ENCODE measurements at regions not wholly inside any gene's neighbourhood (a gene's known extent, or its start where the extent isn't known, plus 50 kb on each side); places are given as distances from the start of the nearest gene placed in this dataset.

- FAIRE-seq (no peak), DNase-seq (ENCODE audit: insufficient read length, low spot score) (no peak)
- TF ChIP-seq SPI1 (IDR thresholded peaks at IDR 0.05; ENCODE audit: low read depth, low read length) (no peak), PAX5 (IDR thresholded peaks at IDR 0.05; ENCODE audit: insufficient read depth, low read length, severe bottlenecking) (no peak), POLR2AphosphoS5 (IDR thresholded peaks at IDR 0.05; ENCODE audit: low read depth, low read length) (no peak), POU2F2 (IDR thresholded peaks at IDR 0.05; ENCODE audit: low read depth, low read length) (no peak), POLR2A (IDR thresholded peaks at IDR 0.05; ENCODE audit: low read depth, low read length) (no peak), TAF1 (IDR thresholded peaks at IDR 0.05; ENCODE audit: low read depth, low read length) (no peak)
Measured at GRCh38 chr5:144009116-144009515, 161.3 kb downstream of the YIPF5 start.

GRCh38 chr5:144011388-144011787 is 159.1 kb downstream of the YIPF5 start:
- no peak for DNase-seq (ENCODE audit: insufficient read length, low spot score)
- TF ChIP-seq POLR2AphosphoS5 (IDR thresholded peaks at IDR 0.05; ENCODE audit: low read depth, low read length) = no peak
- TF ChIP-seq POLR2A (IDR thresholded peaks at IDR 0.05; ENCODE audit: low read depth, low read length) = no peak
- no peak for TF ChIP-seq POU2F2 (IDR thresholded peaks at IDR 0.05; ENCODE audit: low read depth, low read length)
- TF ChIP-seq TAF1 (IDR thresholded peaks at IDR 0.05; ENCODE audit: low read depth, low read length) = no peak
- TF ChIP-seq SPI1 (IDR thresholded peaks at IDR 0.05; ENCODE audit: low read depth, low read length) = no peak
- no peak for TF ChIP-seq PAX5 (IDR thresholded peaks at IDR 0.05; ENCODE audit: insufficient read depth, low read length, severe bottlenecking)
- FAIRE-seq = no peak

GRCh38 chr5:144013816-144014215 is 156.6 kb downstream of the YIPF5 start:
- TF ChIP-seq TAF1 (IDR thresholded peaks at IDR 0.05; ENCODE audit: low read depth, low read length) (no peak), PAX5 (IDR thresholded peaks at IDR 0.05; ENCODE audit: insufficient read depth, low read length, severe bottlenecking) (no peak), POLR2A (IDR thresholded peaks at IDR 0.05; ENCODE audit: low read depth, low read length) (no peak), SPI1 (IDR thresholded peaks at IDR 0.05; ENCODE audit: low read depth, low read length) (no peak), POLR2AphosphoS5 (IDR thresholded peaks at IDR 0.05; ENCODE audit: low read depth, low read length) (no peak), POU2F2 (IDR thresholded peaks at IDR 0.05; ENCODE audit: low read depth, low read length) (no peak)
- DNase-seq (ENCODE audit: insufficient read length, low spot score) = no peak
- no peak for FAIRE-seq

GRCh38 chr5:144015961-144016360 is 154.5 kb downstream of the YIPF5 start:
- no peak for FAIRE-seq

GRCh38 chr5:144017119-144017518 is 153.3 kb downstream of the YIPF5 start:
- TF ChIP-seq POLR2A (IDR thresholded peaks at IDR 0.05; ENCODE audit: low read depth, low read length) (no peak), PAX5 (IDR thresholded peaks at IDR 0.05; ENCODE audit: insufficient read depth, low read length, severe bottlenecking) (no peak), POU2F2 (IDR thresholded peaks at IDR 0.05; ENCODE audit: low read depth, low read length) (no peak), TAF1 (IDR thresholded peaks at IDR 0.05; ENCODE audit: low read depth, low read length) (no peak), SPI1 (IDR thresholded peaks at IDR 0.05; ENCODE audit: low read depth, low read length) (no peak), POLR2AphosphoS5 (IDR thresholded peaks at IDR 0.05; ENCODE audit: low read depth, low read length) (no peak)
- DNase-seq (ENCODE audit: insufficient read length, low spot score) (no peak), FAIRE-seq (no peak)

More at GRCh38 chr5:144015961-144016360, 154.5 kb downstream of the YIPF5 start:
- no peak for DNase-seq (ENCODE audit: insufficient read length, low spot score)
- TF ChIP-seq TAF1 (IDR thresholded peaks at IDR 0.05; ENCODE audit: low read depth, low read length) (no peak), PAX5 (IDR thresholded peaks at IDR 0.05; ENCODE audit: insufficient read depth, low read length, severe bottlenecking) (no peak), SPI1 (IDR thresholded peaks at IDR 0.05; ENCODE audit: low read depth, low read length) (no peak), POLR2A (IDR thresholded peaks at IDR 0.05; ENCODE audit: low read depth, low read length) (no peak), POU2F2 (IDR thresholded peaks at IDR 0.05; ENCODE audit: low read depth, low read length) (no peak), POLR2AphosphoS5 (IDR thresholded peaks at IDR 0.05; ENCODE audit: low read depth, low read length) (no peak)

- DNase-seq (ENCODE audit: insufficient read length, low spot score) = no peak
- TF ChIP-seq PAX5 (IDR thresholded peaks at IDR 0.05; ENCODE audit: insufficient read depth, low read length, severe bottlenecking) (no peak), POU2F2 (IDR thresholded peaks at IDR 0.05; ENCODE audit: low read depth, low read length) (no peak), POLR2AphosphoS5 (IDR thresholded peaks at IDR 0.05; ENCODE audit: low read depth, low read length) (no peak), TAF1 (IDR thresholded peaks at IDR 0.05; ENCODE audit: low read depth, low read length) (no peak), SPI1 (IDR thresholded peaks at IDR 0.05; ENCODE audit: low read depth, low read length) (no peak), POLR2A (IDR thresholded peaks at IDR 0.05; ENCODE audit: low read depth, low read length) (no peak)
- no peak for FAIRE-seq
Measured at GRCh38 chr5:144017631-144018030, 152.8 kb downstream of the YIPF5 start.

- TF ChIP-seq POU2F2 (IDR thresholded peaks at IDR 0.05; ENCODE audit: low read depth, low read length) (no peak), SPI1 (IDR thresholded peaks at IDR 0.05; ENCODE audit: low read depth, low read length) (no peak), POLR2A (IDR thresholded peaks at IDR 0.05; ENCODE audit: low read depth, low read length) (no peak), PAX5 (IDR thresholded peaks at IDR 0.05; ENCODE audit: insufficient read depth, low read length, severe bottlenecking) (no peak), POLR2AphosphoS5 (IDR thresholded peaks at IDR 0.05; ENCODE audit: low read depth, low read length) (no peak), TAF1 (IDR thresholded peaks at IDR 0.05; ENCODE audit: low read depth, low read length) (no peak)
- no peak for FAIRE-seq
- no peak for DNase-seq (ENCODE audit: insufficient read length, low spot score)
Measured at GRCh38 chr5:144024090-144024489, 146.4 kb downstream of the YIPF5 start.

- no peak for DNase-seq (ENCODE audit: insufficient read length, low spot score)
- TF ChIP-seq SPI1 (IDR thresholded peaks at IDR 0.05; ENCODE audit: low read depth, low read length) (no peak), POLR2AphosphoS5 (IDR thresholded peaks at IDR 0.05; ENCODE audit: low read depth, low read length) (no peak), POLR2A (IDR thresholded peaks at IDR 0.05; ENCODE audit: low read depth, low read length) (no peak), TAF1 (IDR thresholded peaks at IDR 0.05; ENCODE audit: low read depth, low read length) (no peak), PAX5 (IDR thresholded peaks at IDR 0.05; ENCODE audit: insufficient read depth, low read length, severe bottlenecking) (no peak), POU2F2 (IDR thresholded peaks at IDR 0.05; ENCODE audit: low read depth, low read length) (no peak)
- FAIRE-seq = no peak
Measured at GRCh38 chr5:144024545-144024944, 145.9 kb downstream of the YIPF5 start.

- DNase-seq (ENCODE audit: insufficient read length, low spot score) (no peak), FAIRE-seq (no peak)
- TF ChIP-seq POLR2A (IDR thresholded peaks at IDR 0.05; ENCODE audit: low read depth, low read length) (no peak), POLR2AphosphoS5 (IDR thresholded peaks at IDR 0.05; ENCODE audit: low read depth, low read length) (no peak), TAF1 (IDR thresholded peaks at IDR 0.05; ENCODE audit: low read depth, low read length) (no peak), PAX5 (IDR thresholded peaks at IDR 0.05; ENCODE audit: insufficient read depth, low read length, severe bottlenecking) (no peak), SPI1 (IDR thresholded peaks at IDR 0.05; ENCODE audit: low read depth, low read length) (no peak)
Measured at GRCh38 chr5:144026286-144026685, 144.2 kb downstream of the YIPF5 start.

GRCh38 chr5:144028058-144028457 is 142.4 kb downstream of the YIPF5 start:
- FAIRE-seq (no peak), DNase-seq (ENCODE audit: insufficient read length, low spot score) (no peak)
- TF ChIP-seq SPI1 (IDR thresholded peaks at IDR 0.05; ENCODE audit: low read depth, low read length) (no peak), POU2F2 (IDR thresholded peaks at IDR 0.05; ENCODE audit: low read depth, low read length) (no peak), POLR2A (IDR thresholded peaks at IDR 0.05; ENCODE audit: low read depth, low read length) (no peak), TAF1 (IDR thresholded peaks at IDR 0.05; ENCODE audit: low read depth, low read length) (no peak), POLR2AphosphoS5 (IDR thresholded peaks at IDR 0.05; ENCODE audit: low read depth, low read length) (no peak), PAX5 (IDR thresholded peaks at IDR 0.05; ENCODE audit: insufficient read depth, low read length, severe bottlenecking) (no peak)

Data from GM12891 (cell line).